ENCODE measurements at regions not wholly inside any gene's neighbourhood (a gene's known extent, or its start where the extent isn't known, plus 50 kb on each side); places are given as distances from the start of the nearest gene placed in this dataset.

DNA sequence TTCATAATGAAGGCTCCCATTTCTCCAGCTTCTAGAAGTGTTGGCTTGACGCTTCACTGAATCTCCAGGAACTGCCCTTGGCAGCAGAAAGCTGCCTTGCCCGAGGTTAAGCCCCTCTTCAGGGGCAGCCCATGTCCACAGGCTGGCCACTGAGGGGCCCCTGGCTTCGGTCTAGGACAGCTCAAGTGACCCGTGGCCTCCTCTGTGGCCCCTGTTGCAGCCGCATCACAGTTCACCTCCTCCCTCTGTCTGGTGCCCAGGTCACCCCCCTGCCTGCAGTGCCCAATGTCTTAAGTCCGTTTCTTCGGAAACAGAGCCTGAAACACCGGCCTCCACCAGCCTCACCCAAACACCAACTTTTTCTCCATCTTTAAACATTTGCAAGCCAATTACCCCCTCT is 279.2 kb upstream of the MKI67 start:
- dilution Hi-C loops (cut with MboI; ENCODE audit: extremely low pct_ligation_motif_present, low sequenced_read_pairs) (no loop called here), intact Hi-C loops (cut with micrococcal nuclease) (no loop called here)
- BruUV-seq (replicated peaks): no TSS peak
- CTCF ChIA-PET: no interaction called here
- H3K79me2 ChIP-seq (ENCODE audit: control insufficient read depth, insufficient read depth, low read length): no peaks in the 10 kb centered on the region
- H3K4me3 ChIP-seq (replicated peaks in 1 of 3; ENCODE audit: insufficient read depth in 1 of 3, low read depth in 1 of 3, low read length in 3 of 3): no peak overlapping the region
- no peaks in the 10 kb centered on the region for H4K20me1 ChIP-seq (replicated peaks; ENCODE audit: control insufficient read depth, extremely low read depth, insufficient read depth, low read length)
- POLR2A ChIA-PET: no interaction called here
- H3K4me1 ChIP-seq (ENCODE audit: control insufficient read depth, extremely low read depth, insufficient read depth, low read length): no peaks in the 10 kb centered on the region
- no peak overlapping the region for H2AFZ ChIP-seq (ENCODE audit: low read depth, low read length)
- no peaks in the 10 kb centered on the region for H3K36me3 ChIP-seq (ENCODE audit: control insufficient read depth in 2 of 2, extremely low read depth in 1 of 2, insufficient read depth in 2 of 2, low read length in 2 of 2)
- no peak overlapping the region for H3K9ac ChIP-seq (replicated peaks; ENCODE audit: extremely low read depth, insufficient read depth, low read length)
- TF ChIP-seq POLR2A (IDR thresholded peaks at IDR 0.05; ENCODE audit: low read depth, low read length): no peak
- H3K9me3 ChIP-seq (replicated peaks; ENCODE audit: control insufficient read depth, insufficient read depth, low read length): no peaks in the 10 kb centered on the region
- DNase-seq (ENCODE audit: low read depth, low spot score) (no peak), FAIRE-seq (no peak)
- H3K9me1 ChIP-seq (replicated peaks; ENCODE audit: control insufficient read depth, extremely low read depth, insufficient read depth, low read length): no peaks in the 10 kb centered on the region
- no peaks in the 10 kb centered on the region for H3K27me3 ChIP-seq (ENCODE audit: control insufficient read depth in 2 of 2, insufficient read depth in 2 of 2, low read length in 2 of 2)
- no peak overlapping the region for H3K4me2 ChIP-seq (ENCODE audit: insufficient read depth, low read length)
- H3K27ac ChIP-seq (ENCODE audit: insufficient read depth, low read depth, low read length): no peak overlapping the region

- ChIA-PET CTCF (no interaction called here), POLR2A (no interaction called here)
- Histone ChIP-seq H2AFZ (ENCODE audit: low read depth, low read length) (no peak overlapping the region), H3K79me2 (ENCODE audit: control insufficient read depth, insufficient read depth, low read length) (no peaks in the 10 kb centered on the region), H3K27me3 (ENCODE audit: control insufficient read depth in 2 of 2, insufficient read depth in 2 of 2, low read length in 2 of 2) (no peaks in the 10 kb centered on the region), H3K9me1 (replicated peaks; ENCODE audit: control insufficient read depth, extremely low read depth, insufficient read depth, low read length) (no peaks in the 10 kb centered on the region), H3K4me3 (replicated peaks in 1 of 3; ENCODE audit: insufficient read depth in 1 of 3, low read depth in 1 of 3, low read length in 3 of 3) (no peak overlapping the region), H3K27ac (ENCODE audit: insufficient read depth, low read depth, low read length) (no peak overlapping the region), H3K9ac (replicated peaks; ENCODE audit: extremely low read depth, insufficient read depth, low read length) (no peak overlapping the region), H3K4me2 (ENCODE audit: insufficient read depth, low read length) (no peak overlapping the region), H3K9me3 (replicated peaks; ENCODE audit: control insufficient read depth, insufficient read depth, low read length) (no peaks in the 10 kb centered on the region), H4K20me1 (replicated peaks; ENCODE audit: control insufficient read depth, extremely low read depth, insufficient read depth, low read length) (no peaks in the 10 kb centered on the region), H3K4me1 (ENCODE audit: control insufficient read depth, extremely low read depth, insufficient read depth, low read length) (no peaks in the 10 kb centered on the region), H3K36me3 (ENCODE audit: control insufficient read depth in 2 of 2, extremely low read depth in 1 of 2, insufficient read depth in 2 of 2, low read length in 2 of 2) (no peaks in the 10 kb centered on the region)
- BruUV-seq (replicated peaks): no TSS peak
- intact Hi-C loops (cut with micrococcal nuclease): no loop called here
- dilution Hi-C loops (cut with MboI; ENCODE audit: extremely low pct_ligation_motif_present, low sequenced_read_pairs): no loop called here
- FAIRE-seq (no peak), DNase-seq (ENCODE audit: low read depth, low spot score) (no peak)
- TF ChIP-seq FOS (IDR thresholded peaks at IDR 0.05; ENCODE audit: borderline replicate concordance, insufficient read depth, low read length) (no peak), CTCF (IDR thresholded peaks at IDR 0.05; ENCODE audit: extremely low read depth in 1 of 2, insufficient read depth in 1 of 2, low read depth in 1 of 2, low read length in 2 of 2) (no peak), JUN (IDR thresholded peaks at IDR 0.05; ENCODE audit: borderline replicate concordance, insufficient read depth, insufficient read length, low read depth) (no peak), POLR2A (IDR thresholded peaks at IDR 0.05; ENCODE audit: low read depth, low read length) (no peak), POLR2AphosphoS5 (IDR thresholded peaks at IDR 0.05; ENCODE audit: insufficient read depth, low read depth, low read length) (no peak), MYC (IDR thresholded peaks at IDR 0.05; ENCODE audit: low read depth, low read length) (no peak), GATA2 (IDR thresholded peaks at IDR 0.05; ENCODE audit: insufficient read depth, insufficient read length, low read depth, low read length) (no peak), EZH2 (IDR thresholded peaks at IDR 0.05; ENCODE audit: borderline replicate concordance, low read depth, low read length, severe bottlenecking) (no peak)
- TF ChIP-seq, protein P1, sequence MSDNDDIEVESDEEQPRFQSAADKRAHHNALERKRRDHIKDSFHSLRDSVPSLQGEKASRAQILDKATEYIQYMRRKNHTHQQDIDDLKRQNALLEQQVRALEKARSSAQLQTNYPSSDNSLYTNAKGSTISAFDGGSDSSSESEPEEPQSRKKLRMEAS (IDR thresholded peaks at IDR 0.05; ENCODE audit: insufficient read depth, insufficient read length): no peak
Observed at GRCh38 chr10:128411643-128412042, 285.4 kb upstream of the MKI67 start.
